Ascending aorta (tissue), 2 donors: ENCODE measurements at regions not wholly inside any gene's neighbourhood (a gene's known extent, or its start where the extent isn't known, plus 50 kb on each side); places are given as distances from the start of the nearest gene placed in this dataset.

Experiments used
- DNase-seq, 2 donors: peaks; one replicate each; pipeline ENCODE4 v3.0.0-alpha.2; 2019; ENCODE audit warnings: low spot score in 2 of 2
- H3K27ac ChIP-seq, 2 donors: fragments of 200-600 bp; sonication (generic); one replicate each; pipeline ENCODE4 v1.5.1; 2016 to 2017; ENCODE audit warnings: mild to moderate bottlenecking in 1 of 2
- H3K27me3 ChIP-seq: fragments of 200-600 bp; sonication (generic); one replicate; pipeline ENCODE4 v1.5.1; 2017
- H3K36me3 ChIP-seq, 2 donors: fragments of 200-600 bp; sonication (generic); one replicate each; pipeline ENCODE4 v1.5.1; 2016
- H3K4me1 ChIP-seq, 2 donors: fragments of 200-600 bp; sonication (generic); one replicate each; pipeline ENCODE4 v1.5.1; 2016 to 2017; ENCODE audit warnings: mild to moderate bottlenecking in 1 of 2
- H3K4me3 ChIP-seq, 2 donors: fragments of 200-600 bp; sonication (generic); one replicate each; pipeline ENCODE4 v1.5.1; 2016 to 2017; ENCODE audit warnings: mild to moderate bottlenecking in 1 of 2
- H3K9me3 ChIP-seq, 2 donors: fragments of 200-600 bp; sonication (generic); one replicate each; pipeline ENCODE4 v1.5.1; 2016
- CTCF ChIP-seq, 3 experiments: fragments of 200-600 bp in 2 of 3; fragments of 450-650 bp in 1 of 3; sonication (generic) in 2 of 3; IDR thresholded peaks; one replicate each; pipeline ENCODE4 v1.5.1; 2016 to 2019; ENCODE audit warnings: antibody characterized with exemption in 3 of 3, mild to moderate bottlenecking in 1 of 3, moderate library complexity in 1 of 3
- intact Hi-C: fragments of 100-400 bp; cut with DNase I; formaldehyde crosslinking; loops from one replicate; pipeline ENCODE4 v1.15.1; 2023

- no peak overlapping the region for H3K4me3 ChIP-seq
- intact Hi-C loops, result no loop called here
- no peaks in the 10 kb centered on the region for H3K36me3 ChIP-seq
- H3K4me1 ChIP-seq, result no peaks in the 10 kb centered on the region
- no peak for TF ChIP-seq CTCF (IDR thresholded peaks at IDR 0.05)
- H3K27ac ChIP-seq, result no peak overlapping the region
- no peaks in the 10 kb centered on the region for H3K27me3 ChIP-seq
- no peaks in the 10 kb centered on the region for H3K9me3 ChIP-seq
- DNase-seq, result no peak
Observed at GRCh38 chr2:211258646-211259335, 702.4 kb downstream of the CPS1 start.

- Histone ChIP-seq H3K36me3 (no peaks in the 10 kb centered on the region), H3K27ac (no peak overlapping the region), H3K4me3 (no peak overlapping the region), H3K9me3 (no peaks in the 10 kb centered on the region), H3K27me3 (no peaks in the 10 kb centered on the region), H3K4me1 (no peaks in the 10 kb centered on the region)
- TF ChIP-seq CTCF (IDR thresholded peaks at IDR 0.05), result no peak
- intact Hi-C loops, result no loop called here
- DNase-seq, result no peak
Observed at GRCh38 chr2:211259831-211260476, 703.6 kb downstream of the CPS1 start.

GRCh38 chr2:211270257-211270656, 713.9 kb downstream of the CPS1 start:
- Histone ChIP-seq H3K36me3 (no peaks in the 10 kb centered on the region), H3K27ac (no peak overlapping the region), H3K27me3 (no peaks in the 10 kb centered on the region), H3K4me1 (no peaks in the 10 kb centered on the region), H3K4me3 (no peak overlapping the region), H3K9me3 (no peaks in the 10 kb centered on the region)
- no peak for DNase-seq
- no peak for TF ChIP-seq CTCF (IDR thresholded peaks at IDR 0.05)
- intact Hi-C loops, result no loop called here

GRCh38 chr2:211281430-211282073, 725.2 kb downstream of the CPS1 start:
- H3K4me3 ChIP-seq, result no peak overlapping the region
- H3K27ac ChIP-seq, result no peak overlapping the region
- DNase-seq, result no peak
- TF ChIP-seq CTCF (IDR thresholded peaks at IDR 0.05), result no peak
- no peaks in the 10 kb centered on the region for H3K4me1 ChIP-seq
- no peaks in the 10 kb centered on the region for H3K27me3 ChIP-seq
- H3K9me3 ChIP-seq, result no peaks in the 10 kb centered on the region
- intact Hi-C loops, result no loop called here
- H3K36me3 ChIP-seq, result no peaks in the 10 kb centered on the region

GRCh38 chr2:211302676-211303075, 746.3 kb downstream of the CPS1 start:
- no peak for DNase-seq
- Histone ChIP-seq H3K27ac (no peak overlapping the region), H3K4me3 (no peak overlapping the region), H3K36me3 (no peaks in the 10 kb centered on the region), H3K27me3 (no peaks in the 10 kb centered on the region), H3K4me1 (no peaks in the 10 kb centered on the region), H3K9me3 (no peaks in the 10 kb centered on the region)
- intact Hi-C loops, result no loop called here
- TF ChIP-seq CTCF (IDR thresholded peaks at IDR 0.05), result no peak
